ENCODE measurements at regions not wholly inside any gene's neighbourhood (a gene's known extent, or its start where the extent isn't known, plus 50 kb on each side); places are given as distances from the start of the nearest gene placed in this dataset.

DNA sequence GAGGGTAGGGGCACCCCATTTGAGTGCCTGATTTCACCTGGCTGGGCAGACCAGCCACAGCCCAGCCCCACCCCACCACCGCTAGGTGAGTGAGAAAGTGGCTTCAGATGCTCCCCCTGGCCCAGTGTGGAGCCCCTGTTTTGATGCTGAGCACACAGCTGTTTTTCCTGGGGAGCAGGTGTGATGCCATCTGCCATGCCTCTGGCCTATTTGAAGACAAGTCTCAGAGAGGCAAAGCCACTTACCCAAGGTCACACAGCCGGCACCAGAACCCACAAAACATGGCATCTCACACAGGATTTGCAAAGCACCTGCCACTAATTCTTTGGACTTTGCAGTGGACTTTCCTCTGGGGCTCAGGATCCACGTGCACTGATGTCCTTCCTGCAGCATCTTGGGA is 131.3 kb downstream of the INHBB start:
- Histone ChIP-seq H3K9me3 (ENCODE audit: low read depth, low read length) (peaks cover 3% of the 10 kb centered on the region), H3K4me3 (ENCODE audit: insufficient read depth, low read length) (no peak overlapping the region), H3K27ac (ENCODE audit: low read depth, low read length) (no peak overlapping the region), H4K20me1 (ENCODE audit: insufficient read depth, low read length) (no peaks in the 10 kb centered on the region), H3K4me2 (ENCODE audit: insufficient read depth, low read length) (no peak overlapping the region), H3K4me1 (ENCODE audit: insufficient read depth, low read length) (peaks cover 13% of the 10 kb centered on the region), H2AFZ (ENCODE audit: low read length) (no peak overlapping the region), H3K36me3 (ENCODE audit: insufficient read depth, low read length) (no peaks in the 10 kb centered on the region), H3K27me3 (ENCODE audit: insufficient read depth, low read length) (no peaks in the 10 kb centered on the region), H3K79me2 (ENCODE audit: insufficient read depth, low read length) (no peaks in the 10 kb centered on the region)
- DNase-seq (ENCODE audit: insufficient read length, low spot score, missing footprints) = no peak
- TF ChIP-seq, protein P1, sequence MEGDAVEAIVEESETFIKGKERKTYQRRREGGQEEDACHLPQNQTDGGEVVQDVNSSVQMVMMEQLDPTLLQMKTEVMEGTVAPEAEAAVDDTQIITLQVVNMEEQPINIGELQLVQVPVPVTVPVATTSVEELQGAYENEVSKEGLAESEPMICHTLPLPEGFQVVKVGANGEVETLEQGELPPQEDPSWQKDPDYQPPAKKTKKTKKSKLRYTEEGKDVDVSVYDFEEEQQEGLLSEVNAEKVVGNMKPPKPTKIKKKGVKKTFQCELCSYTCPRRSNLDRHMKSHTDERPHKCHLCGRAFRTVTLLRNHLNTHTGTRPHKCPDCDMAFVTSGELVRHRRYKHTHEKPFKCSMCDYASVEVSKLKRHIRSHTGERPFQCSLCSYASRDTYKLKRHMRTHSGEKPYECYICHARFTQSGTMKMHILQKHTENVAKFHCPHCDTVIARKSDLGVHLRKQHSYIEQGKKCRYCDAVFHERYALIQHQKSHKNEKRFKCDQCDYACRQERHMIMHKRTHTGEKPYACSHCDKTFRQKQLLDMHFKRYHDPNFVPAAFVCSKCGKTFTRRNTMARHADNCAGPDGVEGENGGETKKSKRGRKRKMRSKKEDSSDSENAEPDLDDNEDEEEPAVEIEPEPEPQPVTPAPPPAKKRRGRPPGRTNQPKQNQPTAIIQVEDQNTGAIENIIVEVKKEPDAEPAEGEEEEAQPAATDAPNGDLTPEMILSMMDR (IDR thresholded peaks at IDR 0.05; ENCODE audit: extremely low read depth, low read depth, low read length) = no peak

- Histone ChIP-seq H4K20me1 (ENCODE audit: insufficient read depth, low read length) (no peaks in the 10 kb centered on the region), H3K79me2 (ENCODE audit: insufficient read depth, low read length) (no peaks in the 10 kb centered on the region), H3K9me3 (ENCODE audit: low read depth, low read length) (no peaks in the 10 kb centered on the region), H2AFZ (ENCODE audit: low read length) (no peak overlapping the region), H3K4me2 (ENCODE audit: insufficient read depth, low read length) (no peak overlapping the region), H3K27ac (ENCODE audit: low read depth, low read length) (no peak overlapping the region), H3K36me3 (ENCODE audit: insufficient read depth, low read length) (no peaks in the 10 kb centered on the region), H3K4me3 (ENCODE audit: insufficient read depth, low read length) (no peak overlapping the region), H3K4me1 (ENCODE audit: insufficient read depth, low read length) (peaks cover 13% of the 10 kb centered on the region), H3K27me3 (ENCODE audit: insufficient read depth, low read length) (no peaks in the 10 kb centered on the region)
- TF ChIP-seq, protein P1 (IDR thresholded peaks at IDR 0.05; ENCODE audit: extremely low read depth, low read depth, low read length) = no peak
- peak; percentile 59 for DNase-seq (ENCODE audit: insufficient read length, low spot score, missing footprints)
Observed at GRCh38 chr2:120477831-120478481, 132.0 kb downstream of the INHBB start.

DNA sequence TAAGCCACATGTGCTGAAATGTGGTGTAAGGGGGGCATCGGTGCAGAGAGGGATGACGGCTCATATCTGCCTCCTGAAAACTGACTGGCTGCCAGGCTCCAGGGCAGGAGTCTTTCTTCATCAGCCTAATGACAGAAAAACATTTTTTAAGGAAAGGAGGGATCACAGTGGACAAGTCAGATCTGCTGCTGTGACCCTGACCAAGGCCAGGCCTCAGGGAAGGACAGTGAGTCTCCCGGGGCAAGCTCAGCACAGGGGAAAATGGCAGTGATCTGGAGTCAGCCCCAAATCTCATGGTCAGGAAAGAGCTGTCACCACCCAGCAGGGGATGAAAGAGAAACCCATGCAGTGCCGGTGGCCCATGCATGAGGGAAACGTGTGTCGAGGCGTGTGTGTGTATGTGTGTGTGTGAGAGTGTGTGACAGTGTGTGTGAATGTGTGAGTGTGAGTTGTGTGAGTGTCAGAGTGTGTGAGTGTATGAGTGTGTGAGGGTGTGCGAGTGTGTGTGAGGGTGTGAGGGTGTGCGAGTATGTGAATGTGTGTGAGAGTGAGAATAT is 134.5 kb downstream of the INHBB start:
- Histone ChIP-seq H3K4me1 (ENCODE audit: insufficient read depth, low read length) (peaks cover 10% of the 10 kb centered on the region), H3K9me3 (ENCODE audit: low read depth, low read length) (no peaks in the 10 kb centered on the region), H3K79me2 (ENCODE audit: insufficient read depth, low read length) (no peaks in the 10 kb centered on the region), H2AFZ (ENCODE audit: low read length) (no peak overlapping the region), H3K36me3 (ENCODE audit: insufficient read depth, low read length) (no peaks in the 10 kb centered on the region), H4K20me1 (ENCODE audit: insufficient read depth, low read length) (no peaks in the 10 kb centered on the region), H3K4me3 (ENCODE audit: insufficient read depth, low read length) (no peak overlapping the region), H3K27ac (ENCODE audit: low read depth, low read length) (no peak overlapping the region), H3K4me2 (ENCODE audit: insufficient read depth, low read length) (no peak overlapping the region), H3K27me3 (ENCODE audit: insufficient read depth, low read length) (peaks cover 3% of the 10 kb centered on the region)
- TF ChIP-seq, protein P1 (IDR thresholded peaks at IDR 0.05; ENCODE audit: extremely low read depth, low read depth, low read length) = no peak
- peak; percentile 25 for DNase-seq (ENCODE audit: insufficient read length, low spot score, missing footprints)

- Histone ChIP-seq H3K36me3 (ENCODE audit: insufficient read depth, low read length) (no peaks in the 10 kb centered on the region), H3K4me3 (ENCODE audit: insufficient read depth, low read length) (no peak overlapping the region), H4K20me1 (ENCODE audit: insufficient read depth, low read length) (no peaks in the 10 kb centered on the region), H3K27ac (ENCODE audit: low read depth, low read length) (no peak overlapping the region), H3K9me3 (ENCODE audit: low read depth, low read length) (no peaks in the 10 kb centered on the region), H3K4me1 (ENCODE audit: insufficient read depth, low read length) (peaks cover 5% of the 10 kb centered on the region), H3K4me2 (ENCODE audit: insufficient read depth, low read length) (no peak overlapping the region), H3K27me3 (ENCODE audit: insufficient read depth, low read length) (peaks cover 3% of the 10 kb centered on the region), H3K79me2 (ENCODE audit: insufficient read depth, low read length) (no peaks in the 10 kb centered on the region), H2AFZ (ENCODE audit: low read length) (no peak overlapping the region)
- TF ChIP-seq, protein P1 (IDR thresholded peaks at IDR 0.05; ENCODE audit: extremely low read depth, low read depth, low read length) = no peak
- DNase-seq (ENCODE audit: insufficient read length, low spot score, missing footprints) = peak; percentile 38
Observed at GRCh38 chr2:120480903-120481445, 135.0 kb downstream of the INHBB start.
